GM10248 (cell line): ENCODE measurements at regions not wholly inside any gene's neighbourhood (a gene's known extent, or its start where the extent isn't known, plus 50 kb on each side); places are given as distances from the start of the nearest gene placed in this dataset.

Experiments used
- CTCF ChIA-PET: fragments of 300-600 bp; sonication (Branson Sonifier 250); formaldehyde crosslinking; extraction: SDS; loops from one replicate; lab custom pipeline; 2021; ENCODE audit warnings: antibody characterized with exemption; lab: Yijun Ruan, JAX
- POLR2A ChIA-PET: fragments of 350-650 bp; sonication (Branson Sonifier 250); formaldehyde crosslinking; extraction: SDS; loops from one replicate; lab custom pipeline; 2020; ENCODE audit warnings: antibody characterized with exemption; lab: Yijun Ruan, JAX
- DNase-seq: peaks from one replicate; pipeline ENCODE4 v3.0.0; 2012; ENCODE audit errors: extremely low spot score
- CTCF ChIP-seq: IDR thresholded peaks from 2 replicates; pipeline ENCODE4 v1.5.1; 2012; ENCODE audit warnings: mild to moderate bottlenecking, low read depth; ENCODE audit errors: extremely low read depth, missing control alignments, control extremely low read depth

- no peak for DNase-seq
- TF ChIP-seq CTCF: no peak
- CTCF ChIA-PET: no interaction called here
- POLR2A ChIA-PET: no interaction called here
Observed at GRCh38 chr2:5368263-5368662, 323.9 kb upstream of the SOX11 start.

- TF ChIP-seq CTCF: no peak
- DNase-seq: no peak
- CTCF ChIA-PET: interaction anchor here (1.5 kb wide), 1 partner anchor 15 kb away, joined by 3 read pairs; no protein-coding TSS in a partner anchor
- POLR2A ChIA-PET: no interaction called here
Observed at GRCh38 chr2:5369510-5369909, 322.7 kb upstream of the SOX11 start.

GRCh38 chr2:5370158-5370557 lies 322.0 kb upstream of the SOX11 start:
- TF ChIP-seq CTCF: no peak
- ChIA-PET POLR2A (no interaction called here), CTCF (interaction anchor here (1.5 kb wide), 1 partner anchor 14 kb away, joined by 3 read pairs; no protein-coding TSS in a partner anchor)
- DNase-seq: no peak

GRCh38 chr2:5372141-5372540 lies 320.0 kb upstream of the SOX11 start:
- CTCF ChIA-PET: no interaction called here

GRCh38 chr2:5373200-5373599 lies 319.0 kb upstream of the SOX11 start:
- CTCF ChIA-PET: no interaction called here
- POLR2A ChIA-PET: no interaction called here
- DNase-seq: no peak
- no peak for TF ChIP-seq CTCF

More at GRCh38 chr2:5372141-5372540, 320.0 kb upstream of the SOX11 start:
- no peak for TF ChIP-seq CTCF
- no peak for DNase-seq
- POLR2A ChIA-PET: no interaction called here

GRCh38 chr2:5374762-5375161 lies 317.4 kb upstream of the SOX11 start:
- DNase-seq: no peak
- POLR2A ChIA-PET: no interaction called here
- CTCF ChIA-PET: interaction anchor here (0.7 to 1.7 kb wide), 2 partner anchors 10 to 19 kb away, joined by 3 to 4 read pairs; no protein-coding TSS in a partner anchor
- TF ChIP-seq CTCF: no peak
